ENCODE measurements at regions not wholly inside any gene's neighbourhood (a gene's known extent, or its start where the extent isn't known, plus 50 kb on each side); places are given as distances from the start of the nearest gene placed in this dataset.

GRCh38 chr4:166535865-166536264 is 662.8 kb downstream of the TLL1 start:
- no peak overlapping the region for H3K4me3 Mint-ChIP-seq
- peaks cover 16% of the 10 kb centered on the region for H3K9me3 ChIP-seq (ENCODE audit: control insufficient read depth, low read length)
- peaks cover 11% of the 10 kb centered on the region for H3K9me3 Mint-ChIP-seq
- H3K27me3 ChIP-seq (ENCODE audit: control insufficient read depth, insufficient read depth, low read length, poor library complexity, severe bottlenecking), result no peaks in the 10 kb centered on the region
- no peak overlapping the region for H3K27ac Mint-ChIP-seq
- no peak for TF ChIP-seq CTCF (conservative IDR thresholded peaks at IDR 0.05)
- H3K36me3 ChIP-seq (ENCODE audit: control insufficient read depth, insufficient read depth, low read length), result no peaks in the 10 kb centered on the region
- H3K36me3 Mint-ChIP-seq (ENCODE audit: low read depth), result no peaks in the 10 kb centered on the region
- no peak overlapping the region for H3K4me3 ChIP-seq (ENCODE audit: low read length)
- DNase-seq, result no peak
- peaks cover 9% of the 10 kb centered on the region for H3K4me1 Mint-ChIP-seq
- H3K9ac ChIP-seq (ENCODE audit: extremely low read depth, low read length, poor library complexity, severe bottlenecking), result no peak overlapping the region
- 94 to 98% methylated on average over 6 to 7 of the region's 7 CpGs for WGBS, 2 experiments (ENCODE audit: insufficient coverage in 1 of 2, insufficient read length in 1 of 2)
- H3K27me3 Mint-ChIP-seq (ENCODE audit: insufficient read depth), result no peaks in the 10 kb centered on the region
- no peak overlapping the region for H3K27ac ChIP-seq (ENCODE audit: low read depth, low read length)
- peaks cover 6% of the 10 kb centered on the region for H3K4me1 ChIP-seq (ENCODE audit: control insufficient read depth, insufficient read depth, low read length)

GRCh38 chr4:166538491-166539005 is 665.5 kb downstream of the TLL1 start:
- H3K36me3 ChIP-seq (ENCODE audit: control insufficient read depth, insufficient read depth, low read length), result no peaks in the 10 kb centered on the region
- Mint-ChIP-seq H3K27ac (no peak overlapping the region), H3K36me3 (ENCODE audit: low read depth) (no peaks in the 10 kb centered on the region), H3K27me3 (ENCODE audit: insufficient read depth) (no peaks in the 10 kb centered on the region), H3K9me3 (peaks cover 11% of the 10 kb centered on the region), H3K4me3 (no peak overlapping the region), H3K4me1 (peaks cover 9% of the 10 kb centered on the region)
- no peak for TF ChIP-seq CTCF (conservative IDR thresholded peaks at IDR 0.05)
- peak; percentile 42 for DNase-seq
- H3K9me3 ChIP-seq (ENCODE audit: control insufficient read depth, low read length), result peaks cover 16% of the 10 kb centered on the region
- no peak overlapping the region for H3K9ac ChIP-seq (ENCODE audit: extremely low read depth, low read length, poor library complexity, severe bottlenecking)
- H3K4me3 ChIP-seq (ENCODE audit: low read length), result no peak overlapping the region
- H3K27ac ChIP-seq (ENCODE audit: low read depth, low read length), result no peak overlapping the region
- no peaks in the 10 kb centered on the region for H3K27me3 ChIP-seq (ENCODE audit: control insufficient read depth, insufficient read depth, low read length, poor library complexity, severe bottlenecking)
- H3K4me1 ChIP-seq (ENCODE audit: control insufficient read depth, insufficient read depth, low read length), result peaks cover 6% of the 10 kb centered on the region
- 90 to 95% methylated on average over 2 of the region's 2 CpGs for WGBS, 2 experiments (ENCODE audit: insufficient coverage in 1 of 2, insufficient read length in 1 of 2)

- WGBS, 2 experiments (ENCODE audit: insufficient coverage in 1 of 2, insufficient read length in 1 of 2), result 88 to 100% methylated on average over 2 to 6 of the region's 6 CpGs
- Mint-ChIP-seq H3K4me3 (no peak overlapping the region), H3K27me3 (ENCODE audit: insufficient read depth) (no peaks in the 10 kb centered on the region), H3K27ac (no peak overlapping the region), H3K36me3 (ENCODE audit: low read depth) (no peaks in the 10 kb centered on the region), H3K4me1 (no peaks in the 10 kb centered on the region), H3K9me3 (no peaks in the 10 kb centered on the region)
- no peak for TF ChIP-seq CTCF (conservative IDR thresholded peaks at IDR 0.05)
- H3K9ac ChIP-seq (ENCODE audit: extremely low read depth, low read length, poor library complexity, severe bottlenecking), result no peak overlapping the region
- no peaks in the 10 kb centered on the region for H3K27me3 ChIP-seq (ENCODE audit: control insufficient read depth, insufficient read depth, low read length, poor library complexity, severe bottlenecking)
- no peaks in the 10 kb centered on the region for H3K9me3 ChIP-seq (ENCODE audit: control insufficient read depth, low read length)
- H3K4me1 ChIP-seq (ENCODE audit: control insufficient read depth, insufficient read depth, low read length), result no peaks in the 10 kb centered on the region
- no peak overlapping the region for H3K27ac ChIP-seq (ENCODE audit: low read depth, low read length)
- no peak overlapping the region for H3K4me3 ChIP-seq (ENCODE audit: low read length)
- DNase-seq, result no peak
- no peaks in the 10 kb centered on the region for H3K36me3 ChIP-seq (ENCODE audit: control insufficient read depth, insufficient read depth, low read length)
Measured at GRCh38 chr4:166546009-166546408, 673.0 kb downstream of the TLL1 start.

Measured in endodermal cell (in vitro differentiated cells).